Loucy (cell line): ENCODE measurements at regions not wholly inside any gene's neighbourhood (a gene's known extent, or its start where the extent isn't known, plus 50 kb on each side); places are given as distances from the start of the nearest gene placed in this dataset.

ENCODE experiments used
- EZH2phosphoT487 ChIP-seq: fragments of 200-600 bp; IDR thresholded peaks from 2 replicates; pipeline ENCODE4 v1.6.1; 2018; ENCODE audit warnings: antibody characterized with exemption, mild to moderate bottlenecking, moderate library complexity, borderline replicate concordance
- TF ChIP-seq, protein P1 (sequence below): fragments of 200-600 bp; sonication (generic); conservative IDR thresholded peaks from 2 replicates; pipeline ENCODE4 v1.5.1; 2014; ENCODE audit warnings: mild to moderate bottlenecking, antibody characterized with exemption, low read length

DNA sequence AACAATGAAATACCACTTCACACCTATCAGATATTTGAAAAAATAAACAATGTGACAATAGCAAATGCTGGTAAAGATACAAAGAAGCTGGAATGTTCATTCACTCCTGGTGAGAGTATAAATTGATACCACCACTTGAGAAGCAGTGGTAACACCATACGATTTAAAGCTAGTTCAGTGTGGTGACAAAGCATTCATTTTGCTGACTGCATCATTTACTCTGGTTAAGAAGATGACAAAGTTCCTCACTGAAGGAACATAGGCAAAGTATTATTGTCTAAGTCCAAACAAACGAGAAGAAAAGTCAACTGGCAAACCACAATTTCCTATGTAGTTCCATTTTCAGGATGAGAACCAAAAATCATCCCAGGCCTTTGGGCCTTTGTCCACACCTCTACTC is 102.5 kb downstream of the GEMIN8 start:
- TF ChIP-seq, protein P1, sequence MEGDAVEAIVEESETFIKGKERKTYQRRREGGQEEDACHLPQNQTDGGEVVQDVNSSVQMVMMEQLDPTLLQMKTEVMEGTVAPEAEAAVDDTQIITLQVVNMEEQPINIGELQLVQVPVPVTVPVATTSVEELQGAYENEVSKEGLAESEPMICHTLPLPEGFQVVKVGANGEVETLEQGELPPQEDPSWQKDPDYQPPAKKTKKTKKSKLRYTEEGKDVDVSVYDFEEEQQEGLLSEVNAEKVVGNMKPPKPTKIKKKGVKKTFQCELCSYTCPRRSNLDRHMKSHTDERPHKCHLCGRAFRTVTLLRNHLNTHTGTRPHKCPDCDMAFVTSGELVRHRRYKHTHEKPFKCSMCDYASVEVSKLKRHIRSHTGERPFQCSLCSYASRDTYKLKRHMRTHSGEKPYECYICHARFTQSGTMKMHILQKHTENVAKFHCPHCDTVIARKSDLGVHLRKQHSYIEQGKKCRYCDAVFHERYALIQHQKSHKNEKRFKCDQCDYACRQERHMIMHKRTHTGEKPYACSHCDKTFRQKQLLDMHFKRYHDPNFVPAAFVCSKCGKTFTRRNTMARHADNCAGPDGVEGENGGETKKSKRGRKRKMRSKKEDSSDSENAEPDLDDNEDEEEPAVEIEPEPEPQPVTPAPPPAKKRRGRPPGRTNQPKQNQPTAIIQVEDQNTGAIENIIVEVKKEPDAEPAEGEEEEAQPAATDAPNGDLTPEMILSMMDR: no peak
- TF ChIP-seq EZH2phosphoT487: no peak
